OCI-LY7 (cell line): ENCODE measurements at regions not wholly inside any gene's neighbourhood (a gene's known extent, or its start where the extent isn't known, plus 50 kb on each side); places are given as distances from the start of the nearest gene placed in this dataset.

Experiments
- CTCF ChIP-seq: fragments of 200-600 bp; sonication (generic); conservative IDR thresholded peaks from 2 replicates; pipeline ENCODE4 v1.5.1; 2014; ENCODE audit warnings: mild to moderate bottlenecking, antibody characterized with exemption, low read length, moderate library complexity, mixed read lengths
- EZH2phosphoT487 ChIP-seq: fragments of 200-600 bp; sonication (generic); IDR thresholded peaks from 2 replicates; pipeline ENCODE4 v1.6.1; 2018; ENCODE audit warnings: low read depth, borderline replicate concordance, mild to moderate bottlenecking, mixed run types, antibody characterized with exemption, low read length, moderate library complexity, mixed read lengths

- TF ChIP-seq CTCF (no peak), EZH2phosphoT487 (no peak)
Measured at GRCh38 chr15:95249524-95249923, 1018.2 kb downstream of the MCTP2 start.
